ENCODE measurements at regions not wholly inside any gene's neighbourhood (a gene's known extent, or its start where the extent isn't known, plus 50 kb on each side); places are given as distances from the start of the nearest gene placed in this dataset.

GRCh38 chr4:44872246-44872645 is 145.9 kb upstream of the GNPDA2 start:
- H3K4me3 ChIP-seq (replicated peaks; ENCODE audit: insufficient read depth, low read length): no peak overlapping the region
- TF ChIP-seq SPI1 (IDR thresholded peaks at IDR 0.05; ENCODE audit: borderline replicate concordance, low read depth) (no peak), REST (IDR thresholded peaks at IDR 0.05; ENCODE audit: insufficient replicate concordance, low read depth) (no peak), POLR2AphosphoS5 (IDR thresholded peaks at IDR 0.05; ENCODE audit: low read depth) (no peak), GABPA (IDR thresholded peaks at IDR 0.05; ENCODE audit: low read depth) (no peak), CTCF (IDR thresholded peaks at IDR 0.05; ENCODE audit: insufficient read depth, low read length) (no peak)
- no peak overlapping the region for H3K27ac ChIP-seq (replicated peaks)
- DNase-seq (ENCODE audit: low read depth in 1 of 2, low spot score in 1 of 2): no peak
- no peaks in the 10 kb centered on the region for H3K27me3 ChIP-seq (ENCODE audit: insufficient read depth, poor library complexity, severe bottlenecking)

GRCh38 chr4:44871133-44871532 is 144.8 kb upstream of the GNPDA2 start:
- DNase-seq (ENCODE audit: low read depth in 1 of 2, low spot score in 1 of 2): no peak
- Histone ChIP-seq H3K4me3 (replicated peaks; ENCODE audit: insufficient read depth, low read length) (no peak overlapping the region), H3K27ac (replicated peaks) (no peak overlapping the region), H3K27me3 (ENCODE audit: insufficient read depth, poor library complexity, severe bottlenecking) (no peaks in the 10 kb centered on the region)
- no peak for TF ChIP-seq CTCF (IDR thresholded peaks at IDR 0.05; ENCODE audit: insufficient read depth, low read length)
- no peak for TF ChIP-seq POLR2AphosphoS5 (IDR thresholded peaks at IDR 0.05; ENCODE audit: low read depth)
- no peak for TF ChIP-seq REST (IDR thresholded peaks at IDR 0.05; ENCODE audit: insufficient replicate concordance, low read depth)

GRCh38 chr4:44869985-44870384 is 143.6 kb upstream of the GNPDA2 start:
- Histone ChIP-seq H3K4me3 (replicated peaks; ENCODE audit: insufficient read depth, low read length) (no peak overlapping the region), H3K27ac (replicated peaks) (no peak overlapping the region), H3K27me3 (ENCODE audit: insufficient read depth, poor library complexity, severe bottlenecking) (no peaks in the 10 kb centered on the region)
- TF ChIP-seq SPI1 (IDR thresholded peaks at IDR 0.05; ENCODE audit: borderline replicate concordance, low read depth) (no peak), CTCF (IDR thresholded peaks at IDR 0.05; ENCODE audit: insufficient read depth, low read length) (no peak), REST (IDR thresholded peaks at IDR 0.05; ENCODE audit: insufficient replicate concordance, low read depth) (no peak), POLR2AphosphoS5 (IDR thresholded peaks at IDR 0.05; ENCODE audit: low read depth) (no peak), GABPA (IDR thresholded peaks at IDR 0.05; ENCODE audit: low read depth) (no peak)
- DNase-seq (ENCODE audit: low read depth in 1 of 2, low spot score in 1 of 2): no peak
